Right forelimb (tissue), 1 donor: ENCODE measurements at regions not wholly inside any gene's neighbourhood (a gene's known extent, or its start where the extent isn't known, plus 50 kb on each side); places are given as distances from the start of the nearest gene placed in this dataset.
"Not testable (repeated sequence)": the region's sequence is repeated elsewhere in the genome, so short reads cannot be mapped to it uniquely, and the experiment has no call there.

Source experiments
- DNase-seq: peaks from one replicate; pipeline ENCODE4 v3.0.0-alpha.2; 2018

GRCh38 chr9:87382900-87383299 lies 114.8 kb upstream of the DAPK1 start:
- no peak for DNase-seq

GRCh38 chr9:87383344-87384150 lies 114.1 kb upstream of the DAPK1 start:
- DNase-seq = no peak

- no peak for DNase-seq
Measured at GRCh38 chr9:87386490-87387025, 111.1 kb upstream of the DAPK1 start.

GRCh38 chr9:87387351-87388011 lies 110.2 kb upstream of the DAPK1 start:
- no peak for DNase-seq

- not testable (repeated sequence) for DNase-seq
Measured at GRCh38 chr9:87388708-87389107, 109.0 kb upstream of the DAPK1 start.

- no peak for DNase-seq
Measured at GRCh38 chr9:87389936-87390335, 107.7 kb upstream of the DAPK1 start.

GRCh38 chr9:87390361-87390760 lies 107.3 kb upstream of the DAPK1 start:
- DNase-seq = no peak

- DNase-seq = no peak
Measured at GRCh38 chr9:87392086-87392485, 105.6 kb upstream of the DAPK1 start.

- DNase-seq = no peak
Measured at GRCh38 chr9:87393706-87394230, 103.9 kb upstream of the DAPK1 start.

- no peak for DNase-seq
Measured at GRCh38 chr9:87395804-87396479, 101.7 kb upstream of the DAPK1 start.

- no peak for DNase-seq
Measured at GRCh38 chr9:87401681-87402080, 96.0 kb upstream of the DAPK1 start.

GRCh38 chr9:87402537-87402936 lies 95.1 kb upstream of the DAPK1 start:
- DNase-seq = no peak

- no peak for DNase-seq
Measured at GRCh38 chr9:87405677-87406542, 91.8 kb upstream of the DAPK1 start.

GRCh38 chr9:87406543-87407166 lies 91.0 kb upstream of the DAPK1 start:
- DNase-seq = no peak

GRCh38 chr9:87410047-87411005 lies 87.3 kb upstream of the DAPK1 start:
- DNase-seq = not testable (repeated sequence)

GRCh38 chr9:87420884-87421283 lies 76.8 kb upstream of the DAPK1 start:
- DNase-seq = no peak

- DNase-seq = no peak
Measured at GRCh38 chr9:87421734-87422133, 75.9 kb upstream of the DAPK1 start.

- no peak for DNase-seq
Measured at GRCh38 chr9:87422999-87423398, 74.7 kb upstream of the DAPK1 start.

- DNase-seq = not testable (repeated sequence)
Measured at GRCh38 chr9:87423885-87424284, 73.8 kb upstream of the DAPK1 start.

- DNase-seq = no peak
Measured at GRCh38 chr9:87425202-87425601, 72.5 kb upstream of the DAPK1 start.
